AG09309 (cell line): ENCODE measurements at regions not wholly inside any gene's neighbourhood (a gene's known extent, or its start where the extent isn't known, plus 50 kb on each side); places are given as distances from the start of the nearest gene placed in this dataset.

Experiments
- DNase-seq: peaks from one replicate; pipeline ENCODE4 v3.0.0-alpha.2; 2010; ENCODE audit warnings: low read depth
- H3K4me3 ChIP-seq: 2 replicates; pipeline ENCODE4 v1.5.1; 2011; ENCODE audit warnings: mild to moderate bottlenecking, low read depth, low read length, moderate library complexity; ENCODE audit not compliant: control insufficient read depth
- TF ChIP-seq, protein P1 (sequence below): IDR thresholded peaks from 2 replicates; pipeline ENCODE4 v1.5.1; 2011; ENCODE audit warnings: mild to moderate bottlenecking, low read depth, low read length, inconsistent platforms; ENCODE audit not compliant: insufficient read depth, control insufficient read depth; ENCODE audit errors: missing control alignments

- no peak for DNase-seq
- TF ChIP-seq, protein P1, sequence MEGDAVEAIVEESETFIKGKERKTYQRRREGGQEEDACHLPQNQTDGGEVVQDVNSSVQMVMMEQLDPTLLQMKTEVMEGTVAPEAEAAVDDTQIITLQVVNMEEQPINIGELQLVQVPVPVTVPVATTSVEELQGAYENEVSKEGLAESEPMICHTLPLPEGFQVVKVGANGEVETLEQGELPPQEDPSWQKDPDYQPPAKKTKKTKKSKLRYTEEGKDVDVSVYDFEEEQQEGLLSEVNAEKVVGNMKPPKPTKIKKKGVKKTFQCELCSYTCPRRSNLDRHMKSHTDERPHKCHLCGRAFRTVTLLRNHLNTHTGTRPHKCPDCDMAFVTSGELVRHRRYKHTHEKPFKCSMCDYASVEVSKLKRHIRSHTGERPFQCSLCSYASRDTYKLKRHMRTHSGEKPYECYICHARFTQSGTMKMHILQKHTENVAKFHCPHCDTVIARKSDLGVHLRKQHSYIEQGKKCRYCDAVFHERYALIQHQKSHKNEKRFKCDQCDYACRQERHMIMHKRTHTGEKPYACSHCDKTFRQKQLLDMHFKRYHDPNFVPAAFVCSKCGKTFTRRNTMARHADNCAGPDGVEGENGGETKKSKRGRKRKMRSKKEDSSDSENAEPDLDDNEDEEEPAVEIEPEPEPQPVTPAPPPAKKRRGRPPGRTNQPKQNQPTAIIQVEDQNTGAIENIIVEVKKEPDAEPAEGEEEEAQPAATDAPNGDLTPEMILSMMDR = no peak
These were observed 105.4 kb downstream of the NCOR2 start for GRCh38 chr12:124461851-124462623.

GRCh38 chr12:124461241-124461673, 106.2 kb downstream of the NCOR2 start:
- no peak overlapping the region for H3K4me3 ChIP-seq
- TF ChIP-seq, protein P1 = no peak
- no peak for DNase-seq

More at GRCh38 chr12:124461851-124462623, 105.4 kb downstream of the NCOR2 start:
- H3K4me3 ChIP-seq = no peak overlapping the region

- TF ChIP-seq, protein P1 = no peak
- no peak for DNase-seq
These were observed 106.6 kb downstream of the NCOR2 start for GRCh38 chr12:124460771-124461170.

GRCh38 chr12:124459852-124460645, 107.4 kb downstream of the NCOR2 start:
- TF ChIP-seq, protein P1 = no peak
- no peak overlapping the region for H3K4me3 ChIP-seq

More at GRCh38 chr12:124460771-124461170, 106.6 kb downstream of the NCOR2 start:
- H3K4me3 ChIP-seq = no peak overlapping the region

DNA sequence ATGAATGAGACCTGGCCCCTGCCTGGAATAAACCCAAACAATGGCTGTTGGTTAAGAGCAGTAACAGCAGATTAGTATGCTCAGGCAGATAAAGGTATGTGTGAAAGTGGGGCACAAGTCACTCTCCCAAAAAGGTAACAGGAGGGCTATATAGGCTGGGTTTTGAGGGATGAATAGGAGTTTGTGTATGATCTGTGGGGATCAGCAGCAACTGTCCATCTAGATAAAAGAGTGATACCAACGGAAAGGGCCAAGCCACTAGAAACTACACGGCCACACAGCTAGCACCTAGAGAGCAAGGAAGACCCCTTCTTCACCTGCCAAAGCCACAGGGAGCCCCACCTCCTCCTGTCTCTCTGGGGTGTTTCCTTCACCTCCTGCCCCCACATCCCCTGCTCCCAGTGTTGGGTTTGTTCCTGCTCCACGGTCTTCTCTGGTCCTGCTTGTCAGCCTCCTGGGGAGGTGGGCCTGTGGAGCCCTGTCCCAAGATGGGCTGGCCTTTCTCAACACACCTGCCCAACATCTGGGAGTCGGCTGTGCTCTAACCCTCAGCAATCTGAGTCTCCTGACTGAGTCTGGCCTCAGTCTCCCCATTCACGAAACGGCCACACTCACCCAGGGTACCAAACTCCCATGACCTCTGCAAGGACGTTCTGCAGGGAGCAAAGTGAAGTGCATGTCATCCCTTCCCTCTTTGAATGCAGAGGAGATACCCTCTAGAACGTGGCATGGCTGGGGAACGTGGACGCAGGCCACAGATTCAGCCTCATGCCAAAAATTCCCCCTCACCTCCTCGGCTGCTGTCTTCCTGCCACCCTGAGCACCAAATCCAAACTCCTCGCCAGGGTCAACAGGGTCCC, 108.2 kb downstream of the NCOR2 start:
- no peak overlapping the region for H3K4me3 ChIP-seq
- no peak for DNase-seq
- TF ChIP-seq, protein P1 = no peak

More at GRCh38 chr12:124459852-124460645, 107.4 kb downstream of the NCOR2 start:
- DNase-seq = no peak
